OCI-LY7 (cell line): ENCODE measurements at regions not wholly inside any gene's neighbourhood (a gene's known extent, or its start where the extent isn't known, plus 50 kb on each side); places are given as distances from the start of the nearest gene placed in this dataset.

Source experiments
- BruUV-seq: library from RNA; stranded (reverse); fragments of 400-500 nt; replicated peaks from 2 replicates; lab custom pipeline; 2021; lab: Mats Ljungman, UMichigan
- CTCF ChIA-PET: fragments of 300-600 bp; sonication (Branson Sonifier 250); formaldehyde crosslinking; loops from one replicate; lab custom pipeline; 2022; ENCODE audit warnings: antibody characterized with exemption; ENCODE audit not compliant: unreplicated experiment; lab: Charles Lee
- POLR2A ChIA-PET: fragments of 300-600 bp; sonication (Branson Sonifier 250); formaldehyde crosslinking; loops from one replicate; lab custom pipeline; 2022; ENCODE audit warnings: antibody characterized with exemption; lab: Charles Lee
- DNase-seq: peaks from one replicate; pipeline ENCODE4 v3.0.0-alpha.2; 2015; ENCODE audit warnings: low spot score
- H2AFZ ChIP-seq: fragments of 200-600 bp; sonication (generic), shearing (Covaris generic); 2 replicates; pipeline ENCODE4 v1.6.1; 2014; ENCODE audit warnings: mild to moderate bottlenecking, antibody characterized with exemption, low read length, moderate library complexity
- H3K27ac ChIP-seq: fragments of 200-600 bp; sonication (generic); 2 replicates; pipeline ENCODE4 v1.5.1; 2014; ENCODE audit warnings: mixed run types, low read depth, mild to moderate bottlenecking, moderate library complexity, low read length, inconsistent platforms; ENCODE audit not compliant: poor library complexity, severe bottlenecking
- H3K36me3 ChIP-seq: fragments of 200-600 bp; sonication (generic); 2 replicates; pipeline ENCODE4 v1.6.1; 2014; ENCODE audit warnings: mild to moderate bottlenecking, antibody characterized with exemption, low read length, moderate library complexity, mixed read lengths; ENCODE audit not compliant: insufficient read depth
- H3K4me1 ChIP-seq: fragments of 200-600 bp; sonication (generic); 2 replicates; pipeline ENCODE4 v1.5.1; 2014; ENCODE audit warnings: mild to moderate bottlenecking, low read length; ENCODE audit not compliant: insufficient read depth, poor library complexity, severe bottlenecking
- H3K4me2 ChIP-seq: fragments of 200-600 bp; sonication (generic); 2 replicates; pipeline ENCODE4 v1.6.1; 2014; ENCODE audit warnings: mild to moderate bottlenecking, low read length
- H3K4me3 ChIP-seq: fragments of 200-600 bp; sonication (generic); 2 replicates; pipeline ENCODE4 v1.5.1; 2014; ENCODE audit warnings: mild to moderate bottlenecking, low read depth, low read length; ENCODE audit not compliant: poor library complexity, severe bottlenecking
- H3K79me2 ChIP-seq: fragments of 200-600 bp; sonication (generic); 2 replicates; pipeline ENCODE4 v1.6.1; 2016; ENCODE audit warnings: low read depth, mild to moderate bottlenecking, low read length, moderate library complexity, mixed read lengths; ENCODE audit not compliant: insufficient read depth
- H3K9me2 ChIP-seq: fragments of 200-600 bp; sonication (generic); 2 replicates; pipeline ENCODE4 v1.6.1; 2016; ENCODE audit warnings: mild to moderate bottlenecking, low read length, mixed read lengths; ENCODE audit not compliant: insufficient read depth
- H3K9me3 ChIP-seq: fragments of 200-600 bp; sonication (generic); 2 replicates; pipeline ENCODE4 v1.6.1; 2014; ENCODE audit warnings: mild to moderate bottlenecking, mixed run types, low read length, mixed read lengths
- H4K20me1 ChIP-seq: fragments of 200-600 bp; sonication (generic); 2 replicates; pipeline ENCODE4 v1.6.1; 2014; ENCODE audit warnings: mild to moderate bottlenecking, antibody characterized with exemption, low read length, moderate library complexity, mixed read lengths; ENCODE audit not compliant: insufficient read depth
- CTCF ChIP-seq: fragments of 200-600 bp; sonication (generic); conservative IDR thresholded peaks from 2 replicates; pipeline ENCODE4 v1.5.1; 2014; ENCODE audit warnings: mild to moderate bottlenecking, antibody characterized with exemption, low read length, moderate library complexity, mixed read lengths
- EZH2phosphoT487 ChIP-seq: fragments of 200-600 bp; sonication (generic); IDR thresholded peaks from 2 replicates; pipeline ENCODE4 v1.6.1; 2018; ENCODE audit warnings: low read depth, borderline replicate concordance, mild to moderate bottlenecking, mixed run types, antibody characterized with exemption, low read length, moderate library complexity, mixed read lengths
- intact Hi-C: fragments of 100-400 bp; cut with micrococcal nuclease; formaldehyde crosslinking; loops from one replicate; pipeline ENCODE4 v1.10.0; 2022; ENCODE audit not compliant: unreplicated experiment

- Histone ChIP-seq H3K4me1 (no peaks in the 10 kb centered on the region), H2AFZ (no peak overlapping the region), H3K4me2 (no peak overlapping the region), H4K20me1 (no peaks in the 10 kb centered on the region), H3K27ac (no peak overlapping the region), H3K36me3 (no peaks in the 10 kb centered on the region), H3K9me3 (no peaks in the 10 kb centered on the region), H3K79me2 (no peaks in the 10 kb centered on the region), H3K4me3 (no peak overlapping the region), H3K9me2 (no peaks in the 10 kb centered on the region)
- no TSS peak for BruUV-seq
- ChIA-PET CTCF (no interaction called here), POLR2A (no interaction called here)
- intact Hi-C loops = no loop called here
- no peak for TF ChIP-seq EZH2phosphoT487
- TF ChIP-seq CTCF = no peak
- no peak for DNase-seq
Measured at GRCh38 chrX:45788941-45789348, 588.3 kb upstream of the DIPK2B start.

DNA sequence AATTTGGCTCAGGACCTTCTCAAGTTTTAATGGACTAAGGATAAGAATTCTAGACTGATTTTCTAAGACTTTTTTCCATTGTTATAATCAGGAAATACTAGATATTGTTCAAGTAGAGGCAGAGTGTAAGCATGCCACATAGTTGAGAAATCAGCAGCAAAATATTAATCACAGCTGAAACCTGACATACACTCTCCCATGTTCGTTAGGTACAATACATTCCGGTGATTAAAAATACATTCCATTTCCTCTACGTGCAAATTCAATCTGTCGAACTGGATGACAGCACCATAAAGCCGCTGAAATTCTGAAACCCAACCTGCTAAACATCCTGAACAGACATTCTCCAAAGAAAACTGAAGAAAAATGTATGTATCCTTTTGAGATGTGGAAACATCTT is 587.6 kb upstream of the DIPK2B start:
- ChIA-PET CTCF (no interaction called here), POLR2A (no interaction called here)
- Histone ChIP-seq H3K79me2 (no peaks in the 10 kb centered on the region), H3K4me1 (no peaks in the 10 kb centered on the region), H3K9me2 (no peaks in the 10 kb centered on the region), H2AFZ (no peak overlapping the region), H3K9me3 (no peaks in the 10 kb centered on the region), H3K4me3 (no peak overlapping the region), H3K4me2 (no peak overlapping the region), H3K36me3 (no peaks in the 10 kb centered on the region), H4K20me1 (no peaks in the 10 kb centered on the region), H3K27ac (no peak overlapping the region)
- no peak for DNase-seq
- no peak for TF ChIP-seq EZH2phosphoT487
- no peak for TF ChIP-seq CTCF
- BruUV-seq = no TSS peak
- intact Hi-C loops = no loop called here

GRCh38 chrX:45784590-45784989 is 583.9 kb upstream of the DIPK2B start:
- ChIA-PET CTCF (no interaction called here), POLR2A (no interaction called here)
- no TSS peak for BruUV-seq
- no peak for TF ChIP-seq CTCF
- TF ChIP-seq EZH2phosphoT487 = no peak
- no peak overlapping the region for H3K27ac ChIP-seq
- no peaks in the 10 kb centered on the region for H3K4me1 ChIP-seq
- intact Hi-C loops = no loop called here
- H3K79me2 ChIP-seq = no peaks in the 10 kb centered on the region
- no peak overlapping the region for H2AFZ ChIP-seq
- no peak overlapping the region for H3K4me2 ChIP-seq
- H3K36me3 ChIP-seq = no peaks in the 10 kb centered on the region
- H3K4me3 ChIP-seq = no peak overlapping the region
- no peak for DNase-seq
- H3K9me2 ChIP-seq = no peaks in the 10 kb centered on the region
- no peaks in the 10 kb centered on the region for H3K9me3 ChIP-seq
- H4K20me1 ChIP-seq = no peaks in the 10 kb centered on the region
